B cell (primary cell): ENCODE measurements at regions not wholly inside any gene's neighbourhood (a gene's known extent, or its start where the extent isn't known, plus 50 kb on each side); places are given as distances from the start of the nearest gene placed in this dataset.

Experiments
- ATAC-seq: fragments of 200-7000 bp; cut with Tn5 transposase; one replicate; pipeline ENCODE4 v1.10.0; 2021; ENCODE audit warnings: low read depth, mild to moderate bottlenecking, moderate number of reproducible peaks, moderate library complexity
- CTCF ChIA-PET: fragments of 350-600 bp; sonication (Branson Sonifier 250); formaldehyde crosslinking; loops from one replicate; lab custom pipeline; 2021; ENCODE audit warnings: antibody characterized with exemption, inconsistent platforms; lab: Charles Lee
- POLR2A ChIA-PET: fragments of 350-600 bp; sonication (Branson Sonifier 250); formaldehyde crosslinking; loops from one replicate; lab custom pipeline; 2021; ENCODE audit warnings: antibody characterized with exemption; lab: Charles Lee
- DNase-seq: peaks from one replicate; pipeline ENCODE4 v3.0.0; 2013
- H2AFZ ChIP-seq: 2 replicates; pipeline ENCODE4 v1.6.1; 2012; ENCODE audit warnings: mild to moderate bottlenecking, low read depth, low read length; ENCODE audit not compliant: insufficient read depth, poor library complexity, severe bottlenecking
- H3K27ac ChIP-seq, 2 donors: 1 replicate in 1 of 2; 2 replicates in 1 of 2; pipeline ENCODE4 v1.5.1; 2012 to 2013; ENCODE audit warnings: low read length in 2 of 2, mild to moderate bottlenecking in 2 of 2, moderate library complexity in 1 of 2
- H3K27me3 ChIP-seq, 4 experiments: fragments of 200-600 bp in 1 of 4; sonication (generic) in 1 of 4; replicated peaks in 1 of 4; 1 replicate in 2 of 4; 2 replicates in 2 of 4; pipeline versions ENCODE4 v1.6.1 to v1.7.0; 2013 to 2016; ENCODE audit warnings: low read length in 3 of 4, mild to moderate bottlenecking in 2 of 4, mixed read lengths in 1 of 4, moderate library complexity in 1 of 4; ENCODE audit not compliant: insufficient read depth in 4 of 4, control insufficient read depth in 3 of 4; ENCODE audit errors: control extremely low read depth in 1 of 4
- H3K36me3 ChIP-seq, 2 experiments: replicated peaks in 1 of 2; 1 replicate in 1 of 2; 2 replicates in 1 of 2; pipeline versions ENCODE4 v1.6.1 to v1.7.1; 2013; ENCODE audit warnings: low read length in 1 of 2; ENCODE audit not compliant: insufficient read depth in 2 of 2, control insufficient read depth in 1 of 2; ENCODE audit errors: control extremely low read depth in 1 of 2, extremely low read depth in 1 of 2
- H3K4me1 ChIP-seq, 2 donors: fragments of 200-600 bp in 1 of 2; sonication (generic) in 1 of 2; 1 replicate in 1 of 2; 2 replicates in 1 of 2; pipeline versions ENCODE4 v1.5.1 to v1.6.1; 2013 to 2017; ENCODE audit warnings: low read length in 2 of 2; ENCODE audit not compliant: control insufficient read depth in 2 of 2, insufficient read depth in 2 of 2
- H3K4me2 ChIP-seq: replicated peaks from 2 replicates; pipeline ENCODE3; 2012; ENCODE audit warnings: mild to moderate bottlenecking, low read depth, low read length; ENCODE audit not compliant: poor library complexity, severe bottlenecking
- H3K4me3 ChIP-seq, 5 experiments: fragments of 200-600 bp in 1 of 5; sonication (generic) in 1 of 5; 1 replicate in 3 of 5; 2 replicates in 2 of 5; pipeline versions ENCODE4 v1.5.1 to v1.7.0; 2011 to 2016; ENCODE audit warnings: low read length in 4 of 5, mild to moderate bottlenecking in 4 of 5, low read depth in 2 of 5, control low read depth in 1 of 5, moderate library complexity in 1 of 5; ENCODE audit not compliant: insufficient read depth in 1 of 5; ENCODE audit errors: control extremely low read depth in 1 of 5, extremely low read depth in 1 of 5
- H3K79me2 ChIP-seq: fragments of 200-600 bp; sonication (generic); one replicate; pipeline ENCODE4 v1.6.0; 2016; ENCODE audit warnings: low read length; ENCODE audit not compliant: control insufficient read depth, insufficient read depth
- H3K9ac ChIP-seq: fragments of 200-600 bp; sonication (generic); 2 replicates; pipeline ENCODE4 v1.6.1; 2017; ENCODE audit warnings: mild to moderate bottlenecking, low read length, moderate library complexity
- H3K9me3 ChIP-seq, 3 donors: one replicate each; pipeline versions ENCODE4 v1.6.1 to v1.7.1; 2013; ENCODE audit warnings: low read length in 2 of 3; ENCODE audit not compliant: control insufficient read depth in 2 of 3, insufficient read depth in 1 of 3; ENCODE audit errors: control extremely low read depth in 1 of 3
- H4K20me1 ChIP-seq: 2 replicates; pipeline ENCODE4 v1.6.0; 2012; ENCODE audit warnings: mild to moderate bottlenecking, low read length; ENCODE audit not compliant: insufficient read depth, control insufficient read depth, poor library complexity, severe bottlenecking
- H3K27ac Mint-ChIP-seq: one replicate; pipeline ENCODE4 v1.8.0; 2021; ENCODE audit warnings: mixed read lengths
- H3K27me3 Mint-ChIP-seq: one replicate; pipeline ENCODE4 v1.8.0; 2021; ENCODE audit warnings: mixed read lengths
- H3K4me1 Mint-ChIP-seq: one replicate; pipeline ENCODE4 v1.8.0; 2021; ENCODE audit warnings: mixed read lengths
- H3K4me3 Mint-ChIP-seq: one replicate; pipeline ENCODE4 v1.8.0; 2021; ENCODE audit warnings: mixed read lengths
- H3K9me3 Mint-ChIP-seq: one replicate; pipeline ENCODE4 v1.8.0; 2022; ENCODE audit warnings: mixed read lengths; ENCODE audit not compliant: insufficient read depth
- EZH2 ChIP-seq: IDR thresholded peaks from 2 replicates; pipeline ENCODE4 v1.6.1; 2012; ENCODE audit warnings: borderline replicate concordance, low read depth, mild to moderate bottlenecking, moderate library complexity, low read length; ENCODE audit not compliant: insufficient read depth, poor library complexity, severe bottlenecking
- WGBS: methylation state at CpG from one replicate; pipeline ENCODE4 v1.1.5; 2013; ENCODE audit warnings: missing lambda C conversion rate; ENCODE audit not compliant: insufficient coverage; 5-methylcytosine and 5-hydroxymethylcytosine counted together
- intact Hi-C: fragments of 100-400 bp; cut with micrococcal nuclease; formaldehyde crosslinking; loops from one replicate; pipeline ENCODE4 v1.10.0; 2022
- TF ChIP-seq, protein P1 (sequence below): fragments of 200-600 bp; IDR thresholded peaks from one replicate; pipeline ENCODE4 v1.8.0; 2022; ENCODE audit warnings: antibody characterized with exemption, mild to moderate bottlenecking

GRCh38 chr6:170152989-170153388 is 137.9 kb downstream of the DLL1 start:
- no peak for TF ChIP-seq EZH2
- TF ChIP-seq, protein P1, sequence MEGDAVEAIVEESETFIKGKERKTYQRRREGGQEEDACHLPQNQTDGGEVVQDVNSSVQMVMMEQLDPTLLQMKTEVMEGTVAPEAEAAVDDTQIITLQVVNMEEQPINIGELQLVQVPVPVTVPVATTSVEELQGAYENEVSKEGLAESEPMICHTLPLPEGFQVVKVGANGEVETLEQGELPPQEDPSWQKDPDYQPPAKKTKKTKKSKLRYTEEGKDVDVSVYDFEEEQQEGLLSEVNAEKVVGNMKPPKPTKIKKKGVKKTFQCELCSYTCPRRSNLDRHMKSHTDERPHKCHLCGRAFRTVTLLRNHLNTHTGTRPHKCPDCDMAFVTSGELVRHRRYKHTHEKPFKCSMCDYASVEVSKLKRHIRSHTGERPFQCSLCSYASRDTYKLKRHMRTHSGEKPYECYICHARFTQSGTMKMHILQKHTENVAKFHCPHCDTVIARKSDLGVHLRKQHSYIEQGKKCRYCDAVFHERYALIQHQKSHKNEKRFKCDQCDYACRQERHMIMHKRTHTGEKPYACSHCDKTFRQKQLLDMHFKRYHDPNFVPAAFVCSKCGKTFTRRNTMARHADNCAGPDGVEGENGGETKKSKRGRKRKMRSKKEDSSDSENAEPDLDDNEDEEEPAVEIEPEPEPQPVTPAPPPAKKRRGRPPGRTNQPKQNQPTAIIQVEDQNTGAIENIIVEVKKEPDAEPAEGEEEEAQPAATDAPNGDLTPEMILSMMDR = no peak
- H3K27me3 Mint-ChIP-seq = peaks cover 31% of the 10 kb centered on the region
- WGBS = 22% methylated on average over 6 of the region's 13 CpGs
- H3K27ac Mint-ChIP-seq = no peak overlapping the region
- intact Hi-C loops = no loop called here
- H3K9me3 Mint-ChIP-seq = no peaks in the 10 kb centered on the region
- CTCF ChIA-PET = no interaction called here
- Histone ChIP-seq H3K27me3 (peaks cover 0 to 15% (median 2%) of the 10 kb centered on the region in 4 experiments), H3K4me1 (peaks cover 5 to 10% of the 10 kb centered on the region in 2 donors), H3K27ac (no peak overlapping the region), H3K9me3 (peaks cover 0 to 3% (median 0%) of the 10 kb centered on the region in 3 donors), H3K4me3 (no peak overlapping the region), H2AFZ (no peak overlapping the region), H4K20me1 (no peaks in the 10 kb centered on the region), H3K36me3 (no peaks in the 10 kb centered on the region), H3K4me2 (no peak overlapping the region), H3K79me2 (no peaks in the 10 kb centered on the region), H3K9ac (no peak overlapping the region)
- no peak for DNase-seq
- peaks cover 6% of the 10 kb centered on the region for H3K4me1 Mint-ChIP-seq
- no peak for ATAC-seq
- POLR2A ChIA-PET = no interaction called here
- no peak overlapping the region for H3K4me3 Mint-ChIP-seq

DNA sequence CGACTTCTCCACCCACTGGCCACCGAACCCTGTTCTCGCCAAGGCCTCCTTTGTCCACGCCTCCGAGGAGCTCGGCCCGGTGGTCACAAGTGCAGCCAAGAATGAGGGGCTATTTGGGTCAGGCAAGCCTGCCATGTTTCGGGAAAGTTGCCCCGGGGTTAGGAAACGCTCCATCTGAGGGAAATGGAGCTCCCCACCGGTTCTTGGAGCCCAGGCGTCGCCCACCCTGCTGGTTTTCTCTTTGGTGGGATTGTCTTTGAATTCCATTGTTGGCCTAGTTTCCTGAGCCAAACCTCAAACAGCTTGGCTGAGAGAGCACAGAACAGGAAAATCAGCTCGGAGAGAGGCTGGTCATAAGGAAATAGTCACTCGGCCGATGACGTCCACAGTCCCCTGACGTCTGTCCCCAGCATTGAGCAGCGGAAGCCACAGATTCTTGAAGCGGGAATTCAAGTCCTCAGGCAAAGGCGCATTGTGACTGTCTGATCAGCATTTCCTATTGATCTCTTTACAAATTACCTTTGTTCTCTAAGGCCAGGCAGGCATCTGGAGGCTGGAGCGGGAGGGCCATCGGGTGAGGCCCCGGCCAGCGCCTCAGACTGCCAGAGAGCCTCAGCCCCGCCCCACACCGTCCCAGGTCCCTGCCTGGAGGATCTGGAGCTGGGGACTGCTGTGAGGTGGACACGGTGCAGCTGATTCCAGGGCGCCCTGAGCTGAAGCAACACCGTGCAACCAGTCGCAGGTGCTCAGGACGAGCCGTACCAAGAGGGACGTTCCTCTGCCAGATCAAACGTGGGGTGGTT is 138.6 kb downstream of the DLL1 start:
- H3K4me1 ChIP-seq = peaks cover 5 to 16% of the 10 kb centered on the region in 2 donors
- intact Hi-C loops = no loop called here
- H3K9me3 ChIP-seq = peaks cover 0 to 3% (median 0%) of the 10 kb centered on the region in 3 donors
- WGBS = 58% methylated on average over 33 of the region's 35 CpGs
- no peak for TF ChIP-seq EZH2
- no peak for DNase-seq
- no peak overlapping the region for H3K4me2 ChIP-seq
- Mint-ChIP-seq H3K27ac (no peak overlapping the region), H3K27me3 (peaks cover 31% of the 10 kb centered on the region), H3K4me1 (peaks cover 12% of the 10 kb centered on the region), H3K9me3 (no peaks in the 10 kb centered on the region), H3K4me3 (no peak overlapping the region)
- H2AFZ ChIP-seq = no peak overlapping the region
- no peak overlapping the region for H3K4me3 ChIP-seq
- H3K79me2 ChIP-seq = no peaks in the 10 kb centered on the region
- no peak overlapping the region for H3K27ac ChIP-seq
- H3K36me3 ChIP-seq = no peaks in the 10 kb centered on the region
- CTCF ChIA-PET = no interaction called here
- H4K20me1 ChIP-seq = no peaks in the 10 kb centered on the region
- POLR2A ChIA-PET = no interaction called here
- H3K27me3 ChIP-seq = peaks cover 0 to 15% (median 2%) of the 10 kb centered on the region in 4 experiments
- no peak overlapping the region for H3K9ac ChIP-seq
- ATAC-seq = no peak
